GM21381 (cell line): ENCODE measurements at regions not wholly inside any gene's neighbourhood (a gene's known extent, or its start where the extent isn't known, plus 50 kb on each side); places are given as distances from the start of the nearest gene placed in this dataset.
"Not testable (repeated sequence)": the region's sequence is repeated elsewhere in the genome, so short reads cannot be mapped to it uniquely, and the experiment has no call there.

ENCODE experiments used
- ATAC-seq: cut with Tn5 transposase; IDR thresholded peaks from one replicate; pipeline ENCODE4 v1.9.1; 2021; ENCODE audit warnings: mild to moderate bottlenecking, moderate library complexity; ENCODE audit not compliant: unreplicated experiment

- no peak for ATAC-seq
Observed at GRCh38 chr10:33489501-33490176, 155.2 kb upstream of the NRP1 start.

- ATAC-seq: no peak
Observed at GRCh38 chr10:33487014-33487776, 152.7 kb upstream of the NRP1 start.

- ATAC-seq: no peak
Observed at GRCh38 chr10:33485276-33485675, 150.8 kb upstream of the NRP1 start.

GRCh38 chr10:33484787-33485186 is 150.3 kb upstream of the NRP1 start:
- ATAC-seq: no peak

DNA sequence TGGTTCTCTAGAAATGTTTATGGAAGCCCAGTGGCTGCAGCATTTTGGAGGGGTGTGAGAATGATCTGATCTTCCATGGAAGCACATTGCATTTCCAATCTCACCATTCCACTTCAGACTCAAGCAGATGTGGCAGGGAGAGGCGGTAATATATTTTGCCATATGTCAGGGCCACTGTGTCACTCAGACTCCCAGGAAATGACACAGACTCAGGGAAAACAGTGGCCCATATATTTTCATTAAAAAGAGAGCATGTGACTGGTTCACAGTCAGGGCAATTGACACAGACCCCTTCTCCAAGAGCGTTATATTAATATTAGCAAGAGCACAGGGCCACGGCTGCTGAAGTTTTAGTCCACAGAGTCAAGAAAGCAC is 149.3 kb upstream of the NRP1 start:
- ATAC-seq: no peak

DNA sequence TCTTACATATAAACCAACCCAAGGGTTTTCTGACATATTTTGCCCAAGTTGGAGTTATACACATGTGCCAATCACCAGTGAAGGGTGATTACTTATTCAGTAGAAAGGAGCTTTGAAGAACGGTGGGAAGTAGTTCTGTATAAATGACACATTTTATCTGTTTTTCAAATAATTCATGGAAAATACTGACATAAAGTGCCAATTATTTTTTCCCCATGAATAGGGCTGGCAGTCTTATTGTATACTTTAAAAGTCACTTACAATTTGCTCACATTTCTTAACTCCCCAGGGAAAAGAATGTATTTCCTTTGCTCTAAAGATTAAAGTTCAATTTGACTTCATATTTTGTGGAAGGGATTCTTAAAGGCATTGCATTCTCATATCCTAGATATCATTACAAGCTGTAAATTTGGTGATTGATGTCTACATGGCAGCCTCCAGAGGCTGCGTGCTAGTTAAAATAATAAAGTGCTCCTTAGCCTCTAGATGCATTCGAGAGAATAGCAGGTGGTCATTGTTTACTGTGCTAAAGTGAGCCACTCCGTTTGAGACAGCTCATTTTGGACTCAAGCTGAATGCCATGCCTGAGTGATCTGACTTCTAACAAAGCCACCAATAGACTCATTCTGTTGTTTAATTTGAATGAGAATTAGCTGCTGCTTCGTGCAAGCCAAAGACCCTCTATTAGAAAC is 148.8 kb upstream of the NRP1 start:
- no peak for ATAC-seq

GRCh38 chr10:33482486-33482885 is 148.0 kb upstream of the NRP1 start:
- no peak for ATAC-seq

- no peak for ATAC-seq
Observed at GRCh38 chr10:33481184-33481583, 146.7 kb upstream of the NRP1 start.

DNA sequence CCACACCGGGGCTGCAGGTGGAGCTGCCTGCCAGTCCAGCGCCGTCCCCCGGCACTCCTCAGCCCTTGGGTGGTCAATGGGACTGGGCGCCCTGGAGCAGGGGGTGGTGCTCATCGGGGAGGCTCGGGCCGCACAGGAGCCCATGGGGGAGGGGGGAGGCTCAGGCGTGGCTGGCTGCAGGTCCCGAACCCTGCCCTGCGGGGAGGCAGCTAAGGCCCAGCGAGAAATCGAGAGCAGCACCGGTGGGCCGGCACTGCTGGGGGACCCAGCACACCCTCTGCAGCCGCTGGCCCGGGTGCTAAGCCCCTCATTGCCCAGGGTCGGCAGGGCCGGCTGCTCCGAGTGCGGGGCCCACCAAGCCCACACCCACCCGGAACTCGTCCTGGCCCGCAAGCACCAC is 145.9 kb upstream of the NRP1 start:
- not testable (repeated sequence) for ATAC-seq

GRCh38 chr10:33478675-33479125 is 144.2 kb upstream of the NRP1 start:
- ATAC-seq: no peak

- ATAC-seq: no peak
Observed at GRCh38 chr10:33478089-33478674, 143.7 kb upstream of the NRP1 start.

DNA sequence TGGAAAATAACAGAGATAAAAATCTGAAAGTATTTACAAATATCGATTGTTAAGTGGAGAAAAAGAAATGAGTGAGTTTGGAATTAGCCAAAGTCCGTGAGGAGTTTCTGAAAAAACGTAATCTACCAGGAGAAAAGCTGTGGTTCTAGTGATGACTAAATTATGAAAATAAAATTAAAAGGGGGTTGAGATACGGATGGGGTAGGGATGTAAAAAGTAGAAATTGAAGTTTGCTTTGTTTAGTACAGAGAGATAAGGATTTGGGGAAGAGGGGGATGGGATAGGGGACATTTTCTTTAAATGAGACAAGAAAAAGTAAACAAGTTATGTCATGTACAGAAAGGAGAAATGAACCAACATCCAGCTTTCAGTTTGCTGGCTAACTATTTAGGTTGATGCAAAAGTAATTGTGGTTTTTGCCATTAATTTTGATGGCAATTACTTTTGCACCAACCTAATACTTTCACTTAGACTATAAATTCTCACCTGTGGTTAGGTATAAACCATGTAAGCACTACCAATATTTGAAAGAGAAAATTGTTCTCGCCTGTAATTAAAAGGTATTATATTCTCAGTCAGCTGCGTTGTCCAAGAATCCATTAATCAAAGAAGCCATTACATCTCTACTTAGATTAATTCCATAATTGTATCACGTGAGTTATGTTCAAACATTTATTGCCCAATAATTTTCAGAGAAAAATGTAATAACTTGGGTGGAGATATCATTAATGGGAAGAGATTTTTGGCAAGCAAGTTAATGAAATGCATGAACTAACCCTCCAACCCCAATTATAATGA is 143.0 kb upstream of the NRP1 start:
- ATAC-seq: no peak

GRCh38 chr10:33476757-33477273 is 142.3 kb upstream of the NRP1 start:
- no peak for ATAC-seq

GRCh38 chr10:33473688-33474087 is 139.2 kb upstream of the NRP1 start:
- no peak for ATAC-seq

DNA sequence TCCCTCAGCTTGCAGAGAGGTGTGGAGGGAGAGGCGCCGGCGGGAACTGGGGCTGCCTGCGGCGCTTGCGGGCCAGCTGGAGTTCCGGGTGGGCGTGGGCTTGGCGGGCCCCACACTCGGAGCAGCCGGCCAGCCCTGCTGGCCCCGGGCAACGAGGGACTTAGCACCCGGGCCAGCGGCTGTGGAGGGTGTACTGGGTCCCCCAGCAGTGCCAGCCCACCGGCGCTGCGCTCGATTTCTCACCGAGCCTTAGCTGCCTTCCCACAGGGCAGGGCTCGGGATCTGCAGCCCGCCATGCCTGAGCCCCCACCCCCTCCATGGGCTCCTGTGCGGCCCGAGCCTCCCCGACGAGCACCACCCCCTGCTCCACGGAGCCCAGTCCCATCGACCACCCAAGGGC is 133.5 kb upstream of the NRP1 start:
- not testable (repeated sequence) for ATAC-seq

DNA sequence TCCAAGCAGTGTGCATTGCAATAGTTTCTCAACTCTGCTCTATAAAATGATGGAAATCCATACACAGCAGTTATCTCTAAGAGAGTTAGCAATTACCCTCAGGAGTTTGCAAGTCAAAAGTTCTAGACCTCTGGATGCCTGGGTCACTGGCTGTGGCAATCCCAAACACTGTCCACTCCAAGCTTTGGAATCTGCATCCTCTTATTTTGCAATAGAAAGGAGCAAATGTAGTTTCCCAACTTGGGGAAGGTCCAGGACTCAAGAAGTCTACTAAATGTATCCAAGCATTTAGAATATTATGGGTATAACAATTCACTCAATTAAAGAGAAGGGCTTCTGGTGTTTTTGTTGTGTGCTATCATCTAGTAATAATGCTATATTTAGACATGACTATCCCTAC is 131.3 kb upstream of the NRP1 start:
- no peak for ATAC-seq

DNA sequence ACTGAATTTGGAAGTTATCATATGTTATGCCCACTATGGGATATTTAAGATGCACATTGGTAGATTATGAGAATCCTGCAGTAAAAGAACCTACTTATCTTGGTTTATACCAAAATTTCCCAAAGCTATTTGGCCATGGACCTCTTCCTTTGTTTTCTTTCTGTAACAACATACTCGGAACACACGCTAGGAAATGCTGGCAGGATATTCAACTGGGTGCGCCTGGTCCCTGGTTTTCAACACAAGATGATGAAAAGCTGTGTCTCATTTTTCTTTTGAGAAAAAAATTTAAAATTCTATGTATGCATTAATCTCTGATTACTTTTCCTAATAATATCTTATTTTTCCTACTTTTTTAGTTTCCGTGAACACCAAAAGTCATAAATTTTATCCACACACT is 128.5 kb upstream of the NRP1 start:
- no peak for ATAC-seq

DNA sequence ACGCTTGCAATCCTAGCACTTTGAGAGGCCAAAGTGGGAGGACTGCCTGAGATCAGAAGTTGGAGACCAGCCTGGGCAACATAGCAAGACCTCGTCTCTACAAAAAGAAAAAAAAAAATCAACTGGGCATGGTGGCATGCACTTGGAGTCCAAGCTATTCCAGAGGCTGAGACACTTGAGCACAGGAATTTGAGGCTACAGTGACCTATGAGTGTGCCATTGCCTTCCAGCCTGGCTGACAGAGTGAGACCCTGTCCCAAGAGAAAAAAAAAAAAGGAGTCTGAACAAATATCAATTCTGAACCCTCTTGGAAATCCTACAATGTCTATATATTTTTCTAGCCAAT is 126.8 kb upstream of the NRP1 start:
- no peak for ATAC-seq

DNA sequence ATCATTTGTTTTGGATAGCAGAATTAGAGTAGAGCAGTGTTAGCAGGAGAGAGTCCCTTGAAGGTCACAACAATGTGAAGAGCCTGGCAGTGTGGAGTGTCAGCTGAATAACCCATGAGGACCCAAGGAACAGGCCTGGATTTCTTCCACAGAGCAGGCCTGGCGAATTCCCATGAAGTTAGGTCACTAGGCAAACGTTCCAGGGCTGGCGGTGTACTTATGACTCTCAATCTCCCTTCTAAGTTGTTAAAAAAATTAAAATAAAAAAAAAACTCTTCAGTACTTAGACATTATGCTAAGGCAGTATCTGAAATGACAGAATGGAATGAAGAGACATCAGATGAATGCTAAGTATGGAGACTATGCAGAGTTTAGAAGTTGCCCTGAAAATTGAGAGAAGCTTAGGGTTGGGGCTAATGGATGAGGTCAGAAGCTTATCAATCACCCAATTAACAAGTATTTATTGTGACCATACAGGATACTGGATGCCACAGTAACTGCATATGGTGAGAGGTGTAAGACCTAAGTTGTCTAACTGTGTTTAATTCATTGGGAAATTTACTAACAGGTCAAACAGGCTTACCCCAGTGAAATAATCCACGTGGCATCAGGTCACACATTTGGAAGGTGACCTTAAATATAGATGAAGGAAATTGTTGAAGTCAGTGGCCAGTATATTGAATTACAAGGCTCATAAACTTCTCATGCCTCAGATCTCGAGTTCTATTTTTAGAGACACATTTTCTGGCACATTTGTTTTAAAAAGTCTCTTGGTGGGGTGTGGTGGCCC is 126.2 kb upstream of the NRP1 start:
- no peak for ATAC-seq

DNA sequence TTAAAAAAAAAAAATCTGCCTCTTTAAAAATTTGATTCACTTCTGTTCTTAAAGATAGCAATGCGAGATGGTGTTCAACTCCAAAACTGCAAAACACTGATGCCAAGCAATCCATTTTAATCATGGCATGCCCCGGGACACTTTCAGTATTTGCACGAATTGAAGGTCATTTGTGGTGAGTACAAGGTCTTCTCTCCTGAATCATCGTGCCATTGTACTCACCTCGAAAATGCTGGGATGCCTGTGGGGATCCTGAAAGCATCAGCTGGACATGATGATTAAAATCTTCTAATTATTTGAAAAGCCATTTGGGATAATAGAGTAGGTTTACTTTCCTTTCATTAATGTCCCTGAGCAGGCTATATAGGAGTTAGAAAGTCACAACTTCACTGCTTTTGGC is 125.1 kb upstream of the NRP1 start:
- ATAC-seq: no peak
